ENCODE measurements at regions not wholly inside any gene's neighbourhood (a gene's known extent, or its start where the extent isn't known, plus 50 kb on each side); places are given as distances from the start of the nearest gene placed in this dataset.

DNA sequence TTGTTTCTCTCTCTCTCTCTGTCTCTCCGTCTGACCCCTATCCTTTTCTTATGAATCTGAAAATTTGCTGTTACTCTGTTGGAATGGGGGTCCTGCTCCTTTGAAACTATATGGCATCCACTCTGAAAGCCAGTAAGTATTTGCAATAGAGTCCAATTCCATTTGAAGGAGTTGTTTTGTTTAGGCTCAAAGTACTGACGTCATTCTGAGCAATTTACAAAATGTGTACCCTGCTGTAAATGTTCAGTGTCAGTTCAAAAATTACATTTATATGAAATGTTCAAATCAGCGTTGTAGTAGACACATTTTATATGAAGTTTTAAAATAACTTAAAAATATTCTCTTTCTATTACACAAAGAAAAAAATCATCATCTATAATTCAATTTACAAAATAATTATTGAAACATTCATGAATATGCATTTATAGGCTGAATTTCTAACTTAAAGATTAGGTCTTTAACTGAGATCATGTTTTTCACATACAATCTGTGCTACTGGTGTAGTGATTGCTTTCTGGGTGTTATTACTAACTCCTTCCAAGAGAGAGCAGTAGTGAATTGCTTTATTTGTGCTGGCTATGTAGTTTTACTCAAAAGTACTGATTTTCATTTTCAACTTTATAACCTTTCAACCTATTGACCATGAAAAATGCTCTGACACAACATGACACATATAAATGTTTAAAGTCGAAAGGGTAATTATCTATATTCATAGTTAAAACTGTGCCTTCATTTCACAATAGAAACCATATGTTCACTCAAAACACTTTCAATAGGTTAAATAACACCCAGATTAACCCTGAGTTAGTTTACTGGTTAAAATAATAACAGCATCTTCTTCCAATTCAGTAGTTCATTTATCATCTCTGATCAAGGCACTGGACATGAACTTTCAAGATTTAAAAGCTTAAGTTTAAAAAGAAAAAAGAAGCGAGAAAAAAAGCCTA lies 253.1 kb upstream of the ADGRL4 start:
- no peak overlapping the region for H3K4me3 ChIP-seq (replicated peaks in 1 of 3; ENCODE audit: insufficient read depth in 1 of 3, low read depth in 2 of 3, low read length in 3 of 3)
- intact Hi-C loops (cut with micrococcal nuclease; ENCODE audit: unreplicated experiment), result loop anchor here (1.0 kb wide), 1 partner anchor 94 kb away; no protein-coding TSS in a partner anchor
- no peak for DNase-seq (ENCODE audit: low spot score)
- peak; percentile 35; the same call in 1 of the 3 replicates for ATAC-seq
- no TSS peak for BruUV-seq (replicated peaks)
- CTCF ChIA-PET (ENCODE audit: low intra/inter-chr PET ratio, low total read pairs), result interaction anchor here (1.9 kb wide), 1 partner anchor 94 kb away, joined by 4 read pairs; no protein-coding TSS in a partner anchor
- no peak overlapping the region for H3K4me2 ChIP-seq (ENCODE audit: low read depth, low read length)
- TF ChIP-seq, protein P1, sequence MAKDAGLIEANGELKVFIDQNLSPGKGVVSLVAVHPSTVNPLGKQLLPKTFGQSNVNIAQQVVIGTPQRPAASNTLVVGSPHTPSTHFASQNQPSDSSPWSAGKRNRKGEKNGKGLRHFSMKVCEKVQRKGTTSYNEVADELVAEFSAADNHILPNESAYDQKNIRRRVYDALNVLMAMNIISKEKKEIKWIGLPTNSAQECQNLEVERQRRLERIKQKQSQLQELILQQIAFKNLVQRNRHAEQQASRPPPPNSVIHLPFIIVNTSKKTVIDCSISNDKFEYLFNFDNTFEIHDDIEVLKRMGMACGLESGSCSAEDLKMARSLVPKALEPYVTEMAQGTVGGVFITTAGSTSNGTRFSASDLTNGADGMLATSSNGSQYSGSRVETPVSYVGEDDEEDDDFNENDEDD (CRISPR knock-in tag; IDR thresholded peaks at IDR 0.05; ENCODE audit: borderline replicate concordance), result no peak
- TF ChIP-seq CREB1 (IDR thresholded peaks at IDR 0.05) (peak; percentile 82), CREB1 (CRISPR knock-in tag; IDR thresholded peaks at IDR 0.05) (no peak), FLYWCH1 (CRISPR knock-in tag; IDR thresholded peaks at IDR 0.05) (no peak), STAG1 (CRISPR knock-in tag; IDR thresholded peaks at IDR 0.05) (peak; percentile 28), ATF7 (IDR thresholded peaks at IDR 0.05) (peak; percentile 87), ATF7 (CRISPR knock-in tag; IDR thresholded peaks at IDR 0.05) (no peak), MTA3 (CRISPR knock-in tag; IDR thresholded peaks at IDR 0.05) (no peak)
- TF ChIP-seq, protein P2, sequence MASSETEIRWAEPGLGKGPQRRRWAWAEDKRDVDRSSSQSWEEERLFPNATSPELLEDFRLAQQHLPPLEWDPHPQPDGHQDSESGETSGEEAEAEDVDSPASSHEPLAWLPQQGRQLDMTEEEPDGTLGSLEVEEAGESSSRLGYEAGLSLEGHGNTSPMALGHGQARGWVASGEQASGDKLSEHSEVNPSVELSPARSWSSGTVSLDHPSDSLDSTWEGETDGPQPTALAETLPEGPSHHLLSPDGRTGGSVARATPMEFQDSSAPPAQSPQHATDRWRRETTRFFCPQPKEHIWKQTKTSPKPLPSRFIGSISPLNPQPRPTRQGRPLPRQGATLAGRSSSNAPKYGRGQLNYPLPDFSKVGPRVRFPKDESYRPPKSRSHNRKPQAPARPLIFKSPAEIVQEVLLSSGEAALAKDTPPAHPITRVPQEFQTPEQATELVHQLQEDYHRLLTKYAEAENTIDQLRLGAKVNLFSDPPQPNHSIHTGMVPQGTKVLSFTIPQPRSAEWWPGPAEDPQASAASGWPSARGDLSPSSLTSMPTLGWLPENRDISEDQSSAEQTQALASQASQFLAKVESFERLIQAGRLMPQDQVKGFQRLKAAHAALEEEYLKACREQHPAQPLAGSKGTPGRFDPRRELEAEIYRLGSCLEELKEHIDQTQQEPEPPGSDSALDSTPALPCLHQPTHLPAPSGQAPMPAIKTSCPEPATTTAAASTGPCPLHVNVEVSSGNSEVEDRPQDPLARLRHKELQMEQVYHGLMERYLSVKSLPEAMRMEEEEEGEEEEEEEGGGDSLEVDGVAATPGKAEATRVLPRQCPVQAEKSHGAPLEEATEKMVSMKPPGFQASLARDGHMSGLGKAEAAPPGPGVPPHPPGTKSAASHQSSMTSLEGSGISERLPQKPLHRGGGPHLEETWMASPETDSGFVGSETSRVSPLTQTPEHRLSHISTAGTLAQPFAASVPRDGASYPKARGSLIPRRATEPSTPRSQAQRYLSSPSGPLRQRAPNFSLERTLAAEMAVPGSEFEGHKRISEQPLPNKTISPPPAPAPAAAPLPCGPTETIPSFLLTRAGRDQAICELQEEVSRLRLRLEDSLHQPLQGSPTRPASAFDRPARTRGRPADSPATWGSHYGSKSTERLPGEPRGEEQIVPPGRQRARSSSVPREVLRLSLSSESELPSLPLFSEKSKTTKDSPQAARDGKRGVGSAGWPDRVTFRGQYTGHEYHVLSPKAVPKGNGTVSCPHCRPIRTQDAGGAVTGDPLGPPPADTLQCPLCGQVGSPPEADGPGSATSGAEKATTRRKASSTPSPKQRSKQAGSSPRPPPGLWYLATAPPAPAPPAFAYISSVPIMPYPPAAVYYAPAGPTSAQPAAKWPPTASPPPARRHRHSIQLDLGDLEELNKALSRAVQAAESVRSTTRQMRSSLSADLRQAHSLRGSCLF (CRISPR knock-in tag; IDR thresholded peaks at IDR 0.05; ENCODE audit: borderline replicate concordance), result no peak
- TF ChIP-seq, protein P3, sequence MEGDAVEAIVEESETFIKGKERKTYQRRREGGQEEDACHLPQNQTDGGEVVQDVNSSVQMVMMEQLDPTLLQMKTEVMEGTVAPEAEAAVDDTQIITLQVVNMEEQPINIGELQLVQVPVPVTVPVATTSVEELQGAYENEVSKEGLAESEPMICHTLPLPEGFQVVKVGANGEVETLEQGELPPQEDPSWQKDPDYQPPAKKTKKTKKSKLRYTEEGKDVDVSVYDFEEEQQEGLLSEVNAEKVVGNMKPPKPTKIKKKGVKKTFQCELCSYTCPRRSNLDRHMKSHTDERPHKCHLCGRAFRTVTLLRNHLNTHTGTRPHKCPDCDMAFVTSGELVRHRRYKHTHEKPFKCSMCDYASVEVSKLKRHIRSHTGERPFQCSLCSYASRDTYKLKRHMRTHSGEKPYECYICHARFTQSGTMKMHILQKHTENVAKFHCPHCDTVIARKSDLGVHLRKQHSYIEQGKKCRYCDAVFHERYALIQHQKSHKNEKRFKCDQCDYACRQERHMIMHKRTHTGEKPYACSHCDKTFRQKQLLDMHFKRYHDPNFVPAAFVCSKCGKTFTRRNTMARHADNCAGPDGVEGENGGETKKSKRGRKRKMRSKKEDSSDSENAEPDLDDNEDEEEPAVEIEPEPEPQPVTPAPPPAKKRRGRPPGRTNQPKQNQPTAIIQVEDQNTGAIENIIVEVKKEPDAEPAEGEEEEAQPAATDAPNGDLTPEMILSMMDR (CRISPR knock-in tag; IDR thresholded peaks at IDR 0.05), result peak; percentile 19; the same call in 1 of the 2 replicates
- H3K4me1 ChIP-seq (ENCODE audit: insufficient read depth, low read length), result no peaks in the 10 kb centered on the region
- H3K9me3 ChIP-seq (ENCODE audit: low read length), result peaks cover 43% of the 10 kb centered on the region
- H3K9ac ChIP-seq (ENCODE audit: insufficient read depth, low read depth, low read length), result no peak overlapping the region
- in situ Hi-C loops (cut with HindIII; ENCODE audit: extremely low pct_ligation_motif_present, low pct_unique_long_range_greater_than_20kb), result no loop called here
- H3K27ac ChIP-seq (ENCODE audit: extremely low read length, insufficient read depth, low read length), result no peak overlapping the region
- H3K27me3 ChIP-seq (ENCODE audit: control insufficient read depth in 1 of 2, insufficient read depth in 2 of 2, low read length in 2 of 2), result no peaks in the 10 kb centered on the region
- no peak overlapping the region for H2AFZ ChIP-seq (ENCODE audit: low read length)
- FAIRE-seq, result no peak
- POLR2A ChIA-PET, result no interaction called here
- H3K79me2 ChIP-seq (ENCODE audit: insufficient read depth, low read length), result no peaks in the 10 kb centered on the region
- 1% methylated on average over 5 of the region's 5 CpGs for WGBS (ENCODE audit: low lambda C conversion rate)
- H4K20me1 ChIP-seq (ENCODE audit: insufficient read depth, low read length), result no peaks in the 10 kb centered on the region
- no peaks in the 10 kb centered on the region for H3K36me3 ChIP-seq (replicated peaks in 1 of 2; ENCODE audit: control insufficient read depth in 1 of 2, insufficient read depth in 2 of 2, low read length in 2 of 2)

Data from HepG2 (cell line).